ENCODE measurements at regions not wholly inside any gene's neighbourhood (a gene's known extent, or its start where the extent isn't known, plus 50 kb on each side); places are given as distances from the start of the nearest gene placed in this dataset.
"Not testable (repeated sequence)": the region's sequence is repeated elsewhere in the genome, so short reads cannot be mapped to it uniquely, and the experiment has no call there.

- not testable (repeated sequence) for DNase-seq
Measured at GRCh38 chr12:75941661-75942060, 89.9 kb downstream of the PHLDA1 start.

GRCh38 chr12:75939016-75939642 lies 92.4 kb downstream of the PHLDA1 start:
- DNase-seq: no peak

- DNase-seq: no peak
Measured at GRCh38 chr12:75938189-75938588, 93.4 kb downstream of the PHLDA1 start.

GRCh38 chr12:75937486-75937885 lies 94.1 kb downstream of the PHLDA1 start:
- DNase-seq: no peak

GRCh38 chr12:75936515-75937440 lies 94.8 kb downstream of the PHLDA1 start:
- peak in 1 of 2 donors; percentile 26 for DNase-seq

- no peak for DNase-seq
Measured at GRCh38 chr12:75935539-75936242, 95.9 kb downstream of the PHLDA1 start.

- no peak for DNase-seq
Measured at GRCh38 chr12:75933101-75933500, 98.5 kb downstream of the PHLDA1 start.

- DNase-seq: no peak
Measured at GRCh38 chr12:75932241-75932640, 99.3 kb downstream of the PHLDA1 start.

- DNase-seq: peak; percentile 37 to 46
Measured at GRCh38 chr12:75923964-75924666, 107.5 kb downstream of the PHLDA1 start.

- no peak for DNase-seq
Measured at GRCh38 chr12:75922944-75923642, 108.5 kb downstream of the PHLDA1 start.

GRCh38 chr12:75921622-75922289 lies 109.8 kb downstream of the PHLDA1 start:
- DNase-seq: no peak

GRCh38 chr12:75917715-75918114 lies 113.9 kb downstream of the PHLDA1 start:
- DNase-seq: no peak

- DNase-seq: no peak
Measured at GRCh38 chr12:75917083-75917482, 114.5 kb downstream of the PHLDA1 start.

- no peak for DNase-seq
Measured at GRCh38 chr12:75913502-75914351, 117.8 kb downstream of the PHLDA1 start.

GRCh38 chr12:75909714-75910656 lies 121.6 kb downstream of the PHLDA1 start:
- no peak for DNase-seq

GRCh38 chr12:75908961-75909605 lies 122.5 kb downstream of the PHLDA1 start:
- DNase-seq: no peak

GRCh38 chr12:75905922-75906321 lies 125.7 kb downstream of the PHLDA1 start:
- no peak for DNase-seq

- no peak for DNase-seq
Measured at GRCh38 chr12:75900781-75901254, 130.8 kb downstream of the PHLDA1 start.

- DNase-seq: no peak
Measured at GRCh38 chr12:75900226-75900625, 131.3 kb downstream of the PHLDA1 start.

Data from inflammatory macrophage treated with lipopolysaccharide for 1 hour (primary cell).